K562 (cell line): ENCODE measurements at regions not wholly inside any gene's neighbourhood (a gene's known extent, or its start where the extent isn't known, plus 50 kb on each side); places are given as distances from the start of the nearest gene placed in this dataset.
"Not testable (repeated sequence)": the region's sequence is repeated elsewhere in the genome, so short reads cannot be mapped to it uniquely, and the experiment has no call there.

Source experiments
- ATAC-seq: fragments of 200-7000 bp; cut with Tn5 transposase; 3 replicates; pipeline ENCODE4 v1.9.1; 2020; ENCODE audit warnings: moderate library complexity
- BruUV-seq: library from RNA; stranded (reverse); fragments of 400-500 nt; replicated peaks from 2 replicates; lab custom pipeline; 2021; lab: Mats Ljungman, UMichigan
- CTCF ChIA-PET: fragments of 300-600 bp; formaldehyde crosslinking; extraction: SDS; loops from one replicate; lab custom pipeline; 2021; ENCODE audit warnings: low intra/inter-chr PET ratio; lab: Yijun Ruan, JAX
- POLR2A ChIA-PET: fragments of 300-600, 350-650 bp; sonication (Branson Sonifier 250); formaldehyde crosslinking; extraction: SDS; loops from one replicate; lab custom pipeline; 2021; ENCODE audit warnings: antibody characterized with exemption, inconsistent platforms; lab: Yijun Ruan, JAX
- DNase-seq, 4 experiments: peaks; one replicate each; pipeline versions ENCODE4 v3.0.0 to v3.0.0-alpha.2; 2011 to 2018; ENCODE audit warnings: low spot score in 3 of 4, mixed read lengths in 3 of 4; ENCODE audit errors: extremely low read depth in 1 of 4
- FAIRE-seq: peaks from 2 replicates; lab custom pipeline; 2011; peaks lifted over from hg19 to GRCh38; lab: Jason Lieb, UNC
- H2AFZ ChIP-seq: 2 replicates; pipeline ENCODE4 v1.6.0; 2011; ENCODE audit warnings: low read depth, low read length, control low read depth, inconsistent platforms
- H3K27ac ChIP-seq: fragments of 200-600 bp; 3 replicates; pipeline ENCODE4 v1.8.0; 2011; ENCODE audit warnings: low read depth, mild to moderate bottlenecking, control low read depth, inconsistent platforms, low read length, moderate library complexity, mixed read lengths; ENCODE audit errors: extremely low read depth
- H3K27me3 ChIP-seq, 2 experiments: fragments of 300-600 bp in 1 of 2; 2 replicates in 1 of 2; 3 replicates in 1 of 2; pipeline versions ENCODE4 v1.6.0 to v1.8.0; 2011; ENCODE audit warnings: inconsistent platforms in 2 of 2, low read length in 2 of 2, mild to moderate bottlenecking in 1 of 2, mixed read lengths in 1 of 2, moderate library complexity in 1 of 2; ENCODE audit not compliant: control insufficient read depth in 2 of 2, insufficient read depth in 2 of 2
- H3K36me3 ChIP-seq: fragments of 300-600 bp; 3 replicates; pipeline ENCODE4 v1.8.0; 2011; ENCODE audit warnings: mild to moderate bottlenecking, low read length, inconsistent platforms; ENCODE audit not compliant: control insufficient read depth, insufficient read depth
- H3K4me1 ChIP-seq, 2 experiments: fragments of 200-600 bp in 1 of 2; replicated peaks in 1 of 2; 2 replicates in 1 of 2; 3 replicates in 1 of 2; pipeline versions ENCODE4 v1.5.1 to v1.8.0; 2011; ENCODE audit warnings: inconsistent platforms in 2 of 2, low read length in 2 of 2, mild to moderate bottlenecking in 1 of 2, mixed read lengths in 1 of 2, moderate library complexity in 1 of 2; ENCODE audit not compliant: control insufficient read depth in 2 of 2, insufficient read depth in 2 of 2
- H3K4me2 ChIP-seq: 2 replicates; pipeline ENCODE4 v1.6.1; 2011; ENCODE audit warnings: low read length, control low read depth, inconsistent platforms, mixed read lengths; ENCODE audit not compliant: insufficient read depth
- H3K4me3 ChIP-seq: fragments of 200-600 bp; sonication (generic), shearing (Covaris generic); 2 replicates; pipeline ENCODE4 v1.5.1; 2016; ENCODE audit warnings: control low read depth, inconsistent platforms
- H3K79me2 ChIP-seq: fragments of 200-600 bp; 3 replicates; pipeline ENCODE4 v1.8.0; 2011; ENCODE audit warnings: low read length, inconsistent platforms; ENCODE audit not compliant: control insufficient read depth, insufficient read depth
- H3K9ac ChIP-seq, 2 experiments: 2 replicates each; pipeline versions ENCODE4 v1.6.0 to v1.6.1; 2011; ENCODE audit warnings: low read depth in 2 of 2, low read length in 2 of 2, control low read depth in 1 of 2, inconsistent platforms in 1 of 2, mild to moderate bottlenecking in 1 of 2, mixed read lengths in 1 of 2; ENCODE audit not compliant: insufficient read depth in 1 of 2
- H3K9me1 ChIP-seq: one replicate; pipeline ENCODE4 v1.6.0; 2011; ENCODE audit warnings: inconsistent platforms, mild to moderate bottlenecking, low read length, moderate library complexity; ENCODE audit not compliant: control insufficient read depth, insufficient read depth
- H3K9me3 ChIP-seq: replicated peaks from 2 replicates; pipeline ENCODE4 v1.5.1; 2011; ENCODE audit warnings: low read depth, low read length, inconsistent platforms; ENCODE audit not compliant: control insufficient read depth, insufficient read depth
- H4K20me1 ChIP-seq: replicated peaks from 2 replicates; pipeline ENCODE4 v1.6.1; 2011; ENCODE audit warnings: low read length, inconsistent platforms, mixed read lengths; ENCODE audit not compliant: control insufficient read depth, insufficient read depth
- ARID2 ChIP-seq: fragments of 450-650 bp; IDR thresholded peaks from 2 replicates; pipeline ENCODE4 v1.6.1; 2017; ENCODE audit warnings: antibody characterized with exemption, mild to moderate bottlenecking
- BACH1 ChIP-seq: fragments of 200-800 bp; sonication (Bioruptor generic); IDR thresholded peaks from 2 replicates; pipeline ENCODE4 v1.6.1; 2016; ENCODE audit warnings: missing genetic modification characterization, missing compliant biosample characterization
- BDP1 ChIP-seq: IDR thresholded peaks from 3 replicates; pipeline ENCODE4 v1.6.1; 2011; ENCODE audit not compliant: insufficient read length, insufficient read depth
- ETS2 ChIP-seq: IDR thresholded peaks from 2 replicates; pipeline ENCODE4 v1.6.1; 2016; ENCODE audit warnings: borderline replicate concordance, missing genetic modification characterization, mild to moderate bottlenecking, moderate library complexity, missing compliant biosample characterization; ENCODE audit not compliant: poor library complexity, severe bottlenecking
- MTA1 ChIP-seq: fragments of 450-650 bp; IDR thresholded peaks from 2 replicates; pipeline ENCODE4 v1.6.1; 2017; ENCODE audit warnings: borderline replicate concordance
- POLR2G ChIP-seq: fragments of 200-400 bp; formaldehyde crosslinking; IDR thresholded peaks from 2 replicates; pipeline ENCODE4 v1.6.1; 2017; ENCODE audit warnings: low read depth, mild to moderate bottlenecking, antibody characterized with exemption, low read length, moderate library complexity
- RBFOX2 ChIP-seq: fragments of 200-400 bp; formaldehyde crosslinking; IDR thresholded peaks from 2 replicates; pipeline ENCODE4 v1.6.1; 2017; ENCODE audit warnings: low read depth, mild to moderate bottlenecking, low read length, moderate library complexity
- RUNX1 ChIP-seq: sonication (generic); IDR thresholded peaks from 2 replicates; pipeline ENCODE4 v1.6.1; 2016; ENCODE audit warnings: antibody characterized with exemption, low read depth
- SIN3B ChIP-seq: fragments of 450-650 bp; IDR thresholded peaks from 2 replicates; pipeline ENCODE4 v1.6.1; 2017; ENCODE audit warnings: low read depth, mild to moderate bottlenecking, moderate library complexity
- SMARCB1 ChIP-seq: IDR thresholded peaks from 2 replicates; pipeline ENCODE4 v1.6.1; 2011; ENCODE audit warnings: improper control_type of control experiment, low read depth; ENCODE audit not compliant: insufficient read length
- SMARCC2 ChIP-seq: fragments of 450-650 bp; IDR thresholded peaks from 2 replicates; pipeline ENCODE4 v1.6.1; 2017; ENCODE audit warnings: antibody characterized with exemption, moderate library complexity, mild to moderate bottlenecking, low read depth
- STAT5B ChIP-seq: fragments of 250-450 bp; sonication (Bioruptor Pico); IDR thresholded peaks from 2 replicates; pipeline ENCODE4 v1.8.0; 2021; ENCODE audit warnings: mild to moderate bottlenecking, inconsistent platforms
- TEAD2 ChIP-seq: fragments of 450-650 bp; IDR thresholded peaks from 2 replicates; pipeline ENCODE4 v1.6.1; 2016; ENCODE audit warnings: missing genetic modification characterization, control low read depth, missing compliant biosample characterization
- TEAD4 ChIP-seq, 2 experiments: sonication (generic) in 1 of 2; formaldehyde crosslinking in 1 of 2; IDR thresholded peaks; 2 replicates each; pipeline versions ENCODE4 v1.6.1 to v1.8.0; 2012 to 2022; ENCODE audit warnings: borderline replicate concordance in 1 of 2, inconsistent platforms in 1 of 2, low read length in 1 of 2, mild to moderate bottlenecking in 1 of 2, missing genetic modification reagents in 1 of 2
- ZBTB7A ChIP-seq: IDR thresholded peaks from 2 replicates; pipeline ENCODE4 v1.6.1; 2011; ENCODE audit warnings: low read depth, mild to moderate bottlenecking, low read length, moderate library complexity, borderline replicate concordance; ENCODE audit not compliant: control insufficient read depth
- ZFPM2 ChIP-seq: fragments of 250-450 bp; sonication (Bioruptor Pico); IDR thresholded peaks from 2 replicates; pipeline ENCODE4 v1.5.1; 2022; ENCODE audit warnings: mild to moderate bottlenecking
- WGBS: fragments of 100-300 bp; shearing (Covaris generic); methylation state at CpG from one replicate; pipeline ENCODE4 v1.1.6; 2016; ENCODE audit warnings: low coverage, mixed read lengths; ENCODE audit not compliant: insufficient coverage; ENCODE audit errors: missing lambda C conversion rate; 5-methylcytosine and 5-hydroxymethylcytosine counted together
- in situ Hi-C: fragments of 300-500 bp; cut with MboI; formaldehyde crosslinking; loops from 4 replicates; pipeline ENCODE4 v1.15.0; 2018; ENCODE audit warnings: inconsistent platforms, mixed read lengths
- intact Hi-C: fragments of 100-400 bp; cut with micrococcal nuclease; formaldehyde crosslinking; loops from 2 replicates; pipeline ENCODE4 v1.14.2; 2022
- TF ChIP-seq, protein P1 (sequence below): fragments of 450-650 bp; formaldehyde crosslinking; IDR thresholded peaks from 2 replicates; pipeline ENCODE4 v1.4.0; 2020; ENCODE audit warnings: mild to moderate bottlenecking, moderate library complexity
- TF ChIP-seq, protein P2 (sequence below), 2 experiments: fragments of 450-650 bp in 1 of 2; sonication (generic) in 1 of 2; formaldehyde crosslinking; conservative IDR thresholded peaks; 2 replicates each; pipeline versions ENCODE4 v1.4.0 to v1.8.1; 2020 to 2022; ENCODE audit warnings: mild to moderate bottlenecking in 1 of 2, missing genetic modification reagents in 1 of 2

DNA sequence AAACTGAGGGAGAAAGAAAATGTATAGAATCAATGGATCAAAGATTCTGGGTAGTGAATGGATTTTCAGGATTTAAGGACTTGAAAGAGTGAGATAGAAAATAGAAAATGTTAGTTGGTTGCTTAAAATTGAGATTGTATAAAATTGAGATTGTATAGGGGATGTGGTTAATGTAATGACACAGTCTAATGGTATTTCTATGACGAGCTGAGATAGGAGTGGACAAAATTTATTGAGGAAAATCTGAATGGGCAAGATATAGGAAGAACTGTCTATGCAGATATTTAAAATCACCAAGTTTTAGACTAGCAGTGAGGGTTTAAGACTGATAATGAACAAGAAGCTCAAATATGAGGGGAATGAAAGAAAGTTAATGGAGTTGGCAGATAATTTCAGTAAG lies 406.6 kb downstream of the NYAP2 start:
- no peaks in the 10 kb centered on the region for H3K9me1 ChIP-seq
- H3K9ac ChIP-seq = no peak overlapping the region
- in situ Hi-C loops (no loop called here), intact Hi-C loops (no loop called here)
- no TSS peak for BruUV-seq
- TF ChIP-seq SMARCC2 = no peak
- no peak for TF ChIP-seq MTA1
- TF ChIP-seq ARID2 = no peak
- TF ChIP-seq TEAD4 (IDR thresholded peaks at IDR 0.05; ENCODE audit: low read length) = no peak
- TF ChIP-seq TEAD4 (CRISPR knock-in tag; IDR thresholded peaks at IDR 0.05; ENCODE audit: borderline replicate concordance) = no peak
- no peak for TF ChIP-seq RUNX1
- TF ChIP-seq, protein P1, sequence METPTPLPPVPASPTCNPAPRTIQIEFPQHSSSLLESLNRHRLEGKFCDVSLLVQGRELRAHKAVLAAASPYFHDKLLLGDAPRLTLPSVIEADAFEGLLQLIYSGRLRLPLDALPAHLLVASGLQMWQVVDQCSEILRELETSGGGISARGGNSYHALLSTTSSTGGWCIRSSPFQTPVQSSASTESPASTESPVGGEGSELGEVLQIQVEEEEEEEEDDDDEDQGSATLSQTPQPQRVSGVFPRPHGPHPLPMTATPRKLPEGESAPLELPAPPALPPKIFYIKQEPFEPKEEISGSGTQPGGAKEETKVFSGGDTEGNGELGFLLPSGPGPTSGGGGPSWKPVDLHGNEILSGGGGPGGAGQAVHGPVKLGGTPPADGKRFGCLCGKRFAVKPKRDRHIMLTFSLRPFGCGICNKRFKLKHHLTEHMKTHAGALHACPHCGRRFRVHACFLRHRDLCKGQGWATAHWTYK (CRISPR knock-in tag) = no peak
- no peak for TF ChIP-seq ZFPM2
- TF ChIP-seq TEAD2 (tag) = no peak
- TF ChIP-seq, protein P2, sequence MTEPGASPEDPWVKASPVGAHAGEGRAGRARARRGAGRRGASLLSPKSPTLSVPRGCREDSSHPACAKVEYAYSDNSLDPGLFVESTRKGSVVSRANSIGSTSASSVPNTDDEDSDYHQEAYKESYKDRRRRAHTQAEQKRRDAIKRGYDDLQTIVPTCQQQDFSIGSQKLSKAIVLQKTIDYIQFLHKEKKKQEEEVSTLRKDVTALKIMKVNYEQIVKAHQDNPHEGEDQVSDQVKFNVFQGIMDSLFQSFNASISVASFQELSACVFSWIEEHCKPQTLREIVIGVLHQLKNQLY (CRISPR knock-in tag; conservative IDR thresholded peaks at IDR 0.05) = no peak
- TF ChIP-seq BACH1 (tag) = no peak
- no peak for TF ChIP-seq RBFOX2
- TF ChIP-seq POLR2G = no peak
- TF ChIP-seq SMARCB1 = no peak
- no peak for TF ChIP-seq STAT5B
- TF ChIP-seq BDP1 = no peak
- no peak for TF ChIP-seq ETS2 (tag)
- no peak for TF ChIP-seq ZBTB7A
- no peak for TF ChIP-seq SIN3B
- H3K27me3 ChIP-seq = no peaks in the 10 kb centered on the region
- H4K20me1 ChIP-seq = no peaks in the 10 kb centered on the region
- no peak overlapping the region for H2AFZ ChIP-seq
- H3K4me3 ChIP-seq = no peak overlapping the region
- FAIRE-seq (no peak), ATAC-seq (no peak), DNase-seq (no peak)
- H3K79me2 ChIP-seq = no peaks in the 10 kb centered on the region
- no peaks in the 10 kb centered on the region for H3K9me3 ChIP-seq
- WGBS = 0% methylated on average over 1 of the region's 1 CpG
- ChIA-PET POLR2A (no interaction called here), CTCF (no interaction called here)
- no peak overlapping the region for H3K27ac ChIP-seq
- no peaks in the 10 kb centered on the region for H3K36me3 ChIP-seq
- H3K4me1 ChIP-seq = no peaks in the 10 kb centered on the region
- no peak overlapping the region for H3K4me2 ChIP-seq

DNA sequence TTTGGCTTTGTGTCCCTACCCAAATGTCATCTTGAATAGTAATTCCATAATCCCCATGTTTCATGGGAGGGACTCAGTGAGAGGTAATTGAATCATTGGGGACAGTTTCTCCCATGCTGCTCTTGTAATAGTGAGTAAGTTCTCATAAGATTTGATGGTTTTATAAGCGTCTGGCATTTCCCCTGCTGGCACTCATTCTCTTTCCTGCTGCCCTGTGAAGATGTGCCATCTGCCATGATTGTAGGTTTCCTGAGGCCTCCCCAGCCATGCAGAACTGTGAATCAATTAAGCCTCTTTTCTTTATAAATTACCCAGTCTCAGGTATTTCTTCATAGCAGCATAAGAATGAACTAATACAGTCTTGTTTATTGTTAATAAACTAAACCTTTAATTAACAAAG lies 402.6 kb downstream of the NYAP2 start:
- BruUV-seq, CTCF ChIA-PET, POLR2A ChIA-PET, H3K9me1 ChIP-seq, H4K20me1 ChIP-seq, FAIRE-seq, H3K9ac ChIP-seq, H3K79me2 ChIP-seq, in situ Hi-C loops, H3K4me1 ChIP-seq, H3K4me2 ChIP-seq, H3K9me3 ChIP-seq, H2AFZ ChIP-seq, intact Hi-C loops, H3K27ac ChIP-seq, H3K27me3 ChIP-seq, ATAC-seq, H3K4me3 ChIP-seq, H3K36me3 ChIP-seq, DNase-seq: not testable (repeated sequence)
- 0% methylated on average over 1 of the region's 1 CpG for WGBS
